ENCODE measurements at regions not wholly inside any gene's neighbourhood (a gene's known extent, or its start where the extent isn't known, plus 50 kb on each side); places are given as distances from the start of the nearest gene placed in this dataset.

DNA sequence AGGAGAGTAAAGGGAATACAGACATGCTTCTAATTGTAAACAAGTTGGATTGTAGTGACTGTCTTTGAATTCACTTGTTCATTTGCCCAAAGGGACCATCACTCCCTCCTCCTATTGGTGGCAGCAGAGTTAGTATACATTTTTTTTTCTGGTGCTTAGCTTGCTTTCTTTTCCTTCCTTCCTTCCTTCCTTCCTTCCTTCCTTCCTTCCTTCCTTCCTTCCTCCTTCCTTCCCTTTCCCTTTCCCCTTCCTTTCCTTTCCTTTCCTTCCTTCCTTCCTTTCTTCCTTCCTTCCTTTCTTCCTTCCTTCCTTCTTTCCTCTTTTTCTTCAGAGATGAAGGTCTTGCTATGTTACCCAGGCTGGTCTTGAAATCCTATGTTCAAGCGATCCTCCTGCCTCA, 94.8 kb upstream of the ATP6AP2 start:
- TF ChIP-seq CTCF (IDR thresholded peaks at IDR 0.05) = no peak
- TF ChIP-seq EZH2 (IDR thresholded peaks at IDR 0.05; ENCODE audit: borderline replicate concordance, insufficient read depth, low read depth, low read length, poor library complexity, severe bottlenecking) = no peak
